ENCODE measurements at regions not wholly inside any gene's neighbourhood (a gene's known extent, or its start where the extent isn't known, plus 50 kb on each side); places are given as distances from the start of the nearest gene placed in this dataset.

DNA sequence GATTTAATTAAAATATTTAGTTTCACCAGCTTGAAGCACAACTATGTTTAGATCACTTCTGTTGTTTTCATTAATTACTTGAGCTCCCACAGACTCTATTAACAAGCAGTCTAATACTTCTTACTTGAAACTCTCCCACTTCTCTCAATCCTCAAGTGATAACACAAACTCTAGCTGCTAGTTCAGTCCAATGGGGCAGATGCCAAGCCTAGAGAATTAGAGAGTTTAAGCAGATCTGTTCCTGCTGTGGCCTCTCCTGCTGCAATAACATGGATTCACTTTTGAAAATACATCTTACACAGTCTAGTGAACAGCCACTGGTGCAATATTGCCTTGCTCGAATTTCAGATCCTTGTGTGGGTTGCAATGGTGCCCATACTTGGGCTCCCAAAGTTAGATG lies 566.4 kb upstream of the SGO1 start:
- H4K20me1 ChIP-seq (ENCODE audit: insufficient read depth, low read length, poor library complexity, severe bottlenecking), result no peaks in the 10 kb centered on the region
- no peaks in the 10 kb centered on the region; the same call in 1 of the 2 replicates for H3K9me3 ChIP-seq (ENCODE audit: insufficient read depth, low read depth, low read length)
- TF ChIP-seq EZH2phosphoT487 (IDR thresholded peaks at IDR 0.05; ENCODE audit: borderline replicate concordance), result no peak
- TF ChIP-seq, protein P1, sequence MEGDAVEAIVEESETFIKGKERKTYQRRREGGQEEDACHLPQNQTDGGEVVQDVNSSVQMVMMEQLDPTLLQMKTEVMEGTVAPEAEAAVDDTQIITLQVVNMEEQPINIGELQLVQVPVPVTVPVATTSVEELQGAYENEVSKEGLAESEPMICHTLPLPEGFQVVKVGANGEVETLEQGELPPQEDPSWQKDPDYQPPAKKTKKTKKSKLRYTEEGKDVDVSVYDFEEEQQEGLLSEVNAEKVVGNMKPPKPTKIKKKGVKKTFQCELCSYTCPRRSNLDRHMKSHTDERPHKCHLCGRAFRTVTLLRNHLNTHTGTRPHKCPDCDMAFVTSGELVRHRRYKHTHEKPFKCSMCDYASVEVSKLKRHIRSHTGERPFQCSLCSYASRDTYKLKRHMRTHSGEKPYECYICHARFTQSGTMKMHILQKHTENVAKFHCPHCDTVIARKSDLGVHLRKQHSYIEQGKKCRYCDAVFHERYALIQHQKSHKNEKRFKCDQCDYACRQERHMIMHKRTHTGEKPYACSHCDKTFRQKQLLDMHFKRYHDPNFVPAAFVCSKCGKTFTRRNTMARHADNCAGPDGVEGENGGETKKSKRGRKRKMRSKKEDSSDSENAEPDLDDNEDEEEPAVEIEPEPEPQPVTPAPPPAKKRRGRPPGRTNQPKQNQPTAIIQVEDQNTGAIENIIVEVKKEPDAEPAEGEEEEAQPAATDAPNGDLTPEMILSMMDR (conservative IDR thresholded peaks at IDR 0.05; ENCODE audit: low read length), result no peak
- H3K36me3 ChIP-seq (ENCODE audit: insufficient read depth, low read length), result no peaks in the 10 kb centered on the region
- H3K9ac ChIP-seq (ENCODE audit: low read depth, low read length, poor library complexity, severe bottlenecking), result no peak overlapping the region
- H2AFZ ChIP-seq (ENCODE audit: low read length), result no peak overlapping the region
- H3F3A ChIP-seq (ENCODE audit: low read depth), result no peaks in the 10 kb centered on the region
- H3K9me2 ChIP-seq (replicated peaks; ENCODE audit: low read depth, low read length), result no peaks in the 10 kb centered on the region
- H3K79me2 ChIP-seq (ENCODE audit: insufficient read depth, low read length), result no peaks in the 10 kb centered on the region
- no peak overlapping the region for H3K4me2 ChIP-seq (ENCODE audit: low read depth, low read length, poor library complexity, severe bottlenecking)
- H3K4me1 ChIP-seq (ENCODE audit: insufficient read depth, low read length, poor library complexity, severe bottlenecking), result no peaks in the 10 kb centered on the region
- no peak overlapping the region for H3K4me3 ChIP-seq (ENCODE audit: low read length, poor library complexity, severe bottlenecking)
- no peaks in the 10 kb centered on the region for H3K27me3 ChIP-seq (ENCODE audit: insufficient read depth, low read length, poor library complexity, severe bottlenecking)

DNA sequence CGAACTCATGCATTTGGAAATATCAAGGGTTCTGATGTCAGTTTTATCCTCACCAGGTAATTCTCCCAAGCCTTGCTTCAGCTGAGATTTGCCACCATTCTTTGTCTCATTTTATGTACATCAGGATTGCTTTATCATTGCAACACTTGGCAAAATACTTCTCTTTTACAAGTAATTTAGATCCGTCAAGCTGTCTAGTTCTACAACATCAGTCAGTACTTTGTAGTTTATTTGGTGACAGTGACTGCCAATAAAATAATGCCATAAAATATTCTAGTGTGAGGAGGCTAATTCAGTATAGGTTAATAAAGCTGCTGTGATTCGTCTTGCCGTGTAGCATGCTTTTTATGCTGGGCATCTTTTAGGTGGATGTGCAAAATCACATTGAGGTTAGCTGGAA lies 565.3 kb upstream of the SGO1 start:
- Histone ChIP-seq H4K20me1 (ENCODE audit: insufficient read depth, low read length, poor library complexity, severe bottlenecking) (no peaks in the 10 kb centered on the region), H3K9me3 (ENCODE audit: insufficient read depth, low read depth, low read length) (no peaks in the 10 kb centered on the region; the same call in 1 of the 2 replicates), H3K9me2 (replicated peaks; ENCODE audit: low read depth, low read length) (no peaks in the 10 kb centered on the region), H2AFZ (ENCODE audit: low read length) (no peak overlapping the region), H3F3A (ENCODE audit: low read depth) (no peaks in the 10 kb centered on the region), H3K27me3 (ENCODE audit: insufficient read depth, low read length, poor library complexity, severe bottlenecking) (no peaks in the 10 kb centered on the region), H3K4me2 (ENCODE audit: low read depth, low read length, poor library complexity, severe bottlenecking) (no peak overlapping the region), H3K79me2 (ENCODE audit: insufficient read depth, low read length) (no peaks in the 10 kb centered on the region), H3K36me3 (ENCODE audit: insufficient read depth, low read length) (no peaks in the 10 kb centered on the region), H3K4me1 (ENCODE audit: insufficient read depth, low read length, poor library complexity, severe bottlenecking) (no peaks in the 10 kb centered on the region), H3K9ac (ENCODE audit: low read depth, low read length, poor library complexity, severe bottlenecking) (no peak overlapping the region), H3K4me3 (ENCODE audit: low read length, poor library complexity, severe bottlenecking) (no peak overlapping the region)
- TF ChIP-seq, protein P1 (conservative IDR thresholded peaks at IDR 0.05; ENCODE audit: low read length), result no peak
- TF ChIP-seq EZH2phosphoT487 (IDR thresholded peaks at IDR 0.05; ENCODE audit: borderline replicate concordance), result no peak

DNA sequence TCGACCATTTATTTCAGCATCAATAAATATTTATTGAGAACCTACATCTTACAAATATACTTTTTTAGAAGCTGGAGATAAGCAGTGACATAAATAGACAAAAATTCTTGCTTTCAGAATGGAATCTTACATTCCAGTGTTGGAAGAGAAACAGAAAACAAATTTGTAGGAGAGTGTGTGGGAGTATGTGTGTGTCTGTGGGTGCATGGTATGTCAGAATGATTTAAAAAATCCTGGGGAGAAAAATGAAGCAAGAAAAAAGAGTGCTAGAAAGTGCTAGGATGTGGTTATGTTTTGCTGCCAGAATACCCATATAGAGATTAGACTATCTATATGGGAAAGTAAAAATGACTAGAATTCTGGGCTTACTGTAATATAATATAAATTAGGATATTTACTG lies 561.7 kb upstream of the SGO1 start:
- Histone ChIP-seq H3K4me3 (ENCODE audit: low read length, poor library complexity, severe bottlenecking) (no peak overlapping the region), H2AFZ (ENCODE audit: low read length) (no peak overlapping the region), H3K9me2 (replicated peaks; ENCODE audit: low read depth, low read length) (no peaks in the 10 kb centered on the region), H3K27me3 (ENCODE audit: insufficient read depth, low read length, poor library complexity, severe bottlenecking) (no peaks in the 10 kb centered on the region), H4K20me1 (ENCODE audit: insufficient read depth, low read length, poor library complexity, severe bottlenecking) (no peaks in the 10 kb centered on the region), H3K36me3 (ENCODE audit: insufficient read depth, low read length) (no peaks in the 10 kb centered on the region), H3K9me3 (ENCODE audit: insufficient read depth, low read depth, low read length) (no peaks in the 10 kb centered on the region), H3K9ac (ENCODE audit: low read depth, low read length, poor library complexity, severe bottlenecking) (no peak overlapping the region), H3F3A (ENCODE audit: low read depth) (no peaks in the 10 kb centered on the region), H3K4me1 (ENCODE audit: insufficient read depth, low read length, poor library complexity, severe bottlenecking) (no peaks in the 10 kb centered on the region), H3K79me2 (ENCODE audit: insufficient read depth, low read length) (no peaks in the 10 kb centered on the region), H3K4me2 (ENCODE audit: low read depth, low read length, poor library complexity, severe bottlenecking) (no peak overlapping the region)
- no peak for TF ChIP-seq EZH2phosphoT487 (IDR thresholded peaks at IDR 0.05; ENCODE audit: borderline replicate concordance)
- TF ChIP-seq, protein P1 (conservative IDR thresholded peaks at IDR 0.05; ENCODE audit: low read length), result no peak

All from Loucy (cell line).